GM12873 (cell line): ENCODE measurements at regions not wholly inside any gene's neighbourhood (a gene's known extent, or its start where the extent isn't known, plus 50 kb on each side); places are given as distances from the start of the nearest gene placed in this dataset.

Experiments used
- CTCF ChIP-seq: IDR thresholded peaks from 2 replicates; pipeline ENCODE4 v1.5.1; 2012; ENCODE audit warnings: low read depth, mild to moderate bottlenecking, moderate library complexity, low read length, control low read depth; ENCODE audit not compliant: insufficient read depth; ENCODE audit errors: missing control alignments

- no peak for TF ChIP-seq CTCF
Measured at GRCh38 chr4:10982305-10982704, 297.7 kb upstream of the CLNK start.

- no peak for TF ChIP-seq CTCF
Measured at GRCh38 chr4:10981576-10981975, 297.0 kb upstream of the CLNK start.

- no peak for TF ChIP-seq CTCF
Measured at GRCh38 chr4:10981096-10981495, 296.5 kb upstream of the CLNK start.

- TF ChIP-seq CTCF, result no peak
Measured at GRCh38 chr4:10979032-10979431, 294.5 kb upstream of the CLNK start.

GRCh38 chr4:10977534-10977933, 293.0 kb upstream of the CLNK start:
- TF ChIP-seq CTCF, result no peak

GRCh38 chr4:10974371-10974770, 289.8 kb upstream of the CLNK start:
- TF ChIP-seq CTCF, result no peak

GRCh38 chr4:10973686-10974085, 289.1 kb upstream of the CLNK start:
- TF ChIP-seq CTCF, result no peak
